PC-3 (cell line): ENCODE measurements at regions not wholly inside any gene's neighbourhood (a gene's known extent, or its start where the extent isn't known, plus 50 kb on each side); places are given as distances from the start of the nearest gene placed in this dataset.

Experiments
- ATAC-seq: fragments of 200-7000 bp; cut with Tn5 transposase; 2 replicates; pipeline ENCODE4 v1.9.1; 2020; ENCODE audit warnings: mild to moderate bottlenecking, moderate library complexity
- BruUV-seq: library from RNA; stranded (reverse); fragments of 400-500 nt; replicated peaks from 2 replicates; lab custom pipeline; 2021; lab: Mats Ljungman, UMichigan
- CTCF ChIA-PET: fragments of 300-600 bp; sonication (Branson Sonifier 250); formaldehyde crosslinking; loops from one replicate; lab custom pipeline; 2022; ENCODE audit warnings: antibody characterized with exemption; lab: Charles Lee
- POLR2A ChIA-PET: fragments of 300-600 bp; sonication (Branson Sonifier 250); formaldehyde crosslinking; loops from one replicate; lab custom pipeline; 2022; ENCODE audit warnings: antibody characterized with exemption; ENCODE audit not compliant: unreplicated experiment; lab: Charles Lee
- DNase-seq: peaks from one replicate; pipeline ENCODE4 v3.0.0-alpha.2; 2015
- H2AFZ ChIP-seq: fragments of 300-600 bp; sonication (generic); 2 replicates; pipeline ENCODE4 v1.6.0; 2016; ENCODE audit warnings: antibody characterized with exemption, low read length
- H3F3A ChIP-seq: fragments of 300-600 bp; sonication (generic); one replicate; pipeline ENCODE4 v1.6.0; 2017; ENCODE audit warnings: antibody characterized with exemption, low read length, control low read depth, mild to moderate bottlenecking; ENCODE audit not compliant: unreplicated experiment
- H3K27ac ChIP-seq: fragments of 300-600 bp; sonication (generic); 2 replicates; pipeline ENCODE4 v1.5.1; 2016; ENCODE audit warnings: mild to moderate bottlenecking, low read length
- H3K27me3 ChIP-seq: fragments of 300-600 bp; sonication (generic); 2 replicates; pipeline ENCODE4 v1.6.1; 2016; ENCODE audit warnings: low read length, mixed read lengths
- H3K36me3 ChIP-seq: fragments of 300-600 bp; sonication (generic); 2 replicates; pipeline ENCODE4 v1.6.1; 2016; ENCODE audit warnings: low read depth, mixed run types, low read length, mixed read lengths
- H3K4me1 ChIP-seq: fragments of 300-600 bp; sonication (generic); 2 replicates; pipeline ENCODE4 v1.5.1; 2016; ENCODE audit warnings: low read length; ENCODE audit not compliant: insufficient read depth
- H3K4me2 ChIP-seq: fragments of 300-600 bp; sonication (generic); 2 replicates; pipeline ENCODE4 v1.6.0; 2016; ENCODE audit warnings: low read length
- H3K4me3 ChIP-seq: fragments of 300-600 bp; sonication (generic); 2 replicates; pipeline ENCODE4 v1.5.1; 2016; ENCODE audit warnings: mild to moderate bottlenecking, low read length, mixed read lengths
- H3K79me2 ChIP-seq: fragments of 300-600 bp; sonication (generic); 2 replicates; pipeline ENCODE4 v1.6.1; 2017; ENCODE audit warnings: low read length, mixed read lengths
- H3K9ac ChIP-seq: fragments of 300-600 bp; sonication (generic); 2 replicates; pipeline ENCODE4 v1.6.0; 2016; ENCODE audit warnings: mild to moderate bottlenecking, low read length
- H3K9me2 ChIP-seq: fragments of 300-600 bp; sonication (generic); replicated peaks from 2 replicates; pipeline ENCODE4 v1.6.1; 2016; ENCODE audit warnings: mixed run types, low read length, mixed read lengths
- H3K9me3 ChIP-seq: fragments of 300-600 bp; sonication (generic); 2 replicates; pipeline ENCODE4 v1.6.1; 2016; ENCODE audit warnings: low read length, mixed read lengths
- H4K20me1 ChIP-seq: fragments of 300-600 bp; sonication (generic); 2 replicates; pipeline ENCODE4 v1.6.1; 2016; ENCODE audit warnings: low read length, mixed read lengths
- EZH2 ChIP-seq: fragments of 300-600 bp; sonication (generic); IDR thresholded peaks from one replicate; pipeline ENCODE4 v1.6.1; 2017; ENCODE audit warnings: antibody characterized with exemption, mild to moderate bottlenecking, low read length; ENCODE audit not compliant: unreplicated experiment
- EZH2phosphoT487 ChIP-seq: fragments of 300-600 bp; sonication (generic); IDR thresholded peaks from 2 replicates; pipeline ENCODE4 v1.6.1; 2018; ENCODE audit warnings: mild to moderate bottlenecking, antibody characterized with exemption, low read length, borderline replicate concordance
- intact Hi-C: fragments of 100-400 bp; cut with micrococcal nuclease; formaldehyde crosslinking; loops from 2 replicates; pipeline ENCODE4 v1.9.0; 2023
- TF ChIP-seq, protein P1 (sequence below): fragments of 300-600 bp; sonication (generic); conservative IDR thresholded peaks from 2 replicates; pipeline ENCODE4 v1.5.1; 2017; ENCODE audit warnings: antibody characterized with exemption, low read depth, mild to moderate bottlenecking, low read length

GRCh38 chr14:96959992-96960391, 162.8 kb downstream of the VRK1 start:
- no peaks in the 10 kb centered on the region for H3F3A ChIP-seq
- no peak overlapping the region for H3K9ac ChIP-seq
- ChIA-PET CTCF (no interaction called here), POLR2A (no interaction called here)
- no peaks in the 10 kb centered on the region for H3K9me3 ChIP-seq
- no peaks in the 10 kb centered on the region for H3K79me2 ChIP-seq
- no peak overlapping the region for H3K27ac ChIP-seq
- BruUV-seq: no TSS peak
- no peak overlapping the region for H3K4me2 ChIP-seq
- H3K27me3 ChIP-seq: no peaks in the 10 kb centered on the region
- H3K4me3 ChIP-seq: no peak overlapping the region
- no peaks in the 10 kb centered on the region for H4K20me1 ChIP-seq
- ATAC-seq: no peak
- H2AFZ ChIP-seq: no peak overlapping the region
- intact Hi-C loops: no loop called here
- no peaks in the 10 kb centered on the region for H3K36me3 ChIP-seq
- no peaks in the 10 kb centered on the region for H3K9me2 ChIP-seq
- no peak for DNase-seq
- TF ChIP-seq EZH2phosphoT487 (no peak), EZH2 (no peak)
- TF ChIP-seq, protein P1, sequence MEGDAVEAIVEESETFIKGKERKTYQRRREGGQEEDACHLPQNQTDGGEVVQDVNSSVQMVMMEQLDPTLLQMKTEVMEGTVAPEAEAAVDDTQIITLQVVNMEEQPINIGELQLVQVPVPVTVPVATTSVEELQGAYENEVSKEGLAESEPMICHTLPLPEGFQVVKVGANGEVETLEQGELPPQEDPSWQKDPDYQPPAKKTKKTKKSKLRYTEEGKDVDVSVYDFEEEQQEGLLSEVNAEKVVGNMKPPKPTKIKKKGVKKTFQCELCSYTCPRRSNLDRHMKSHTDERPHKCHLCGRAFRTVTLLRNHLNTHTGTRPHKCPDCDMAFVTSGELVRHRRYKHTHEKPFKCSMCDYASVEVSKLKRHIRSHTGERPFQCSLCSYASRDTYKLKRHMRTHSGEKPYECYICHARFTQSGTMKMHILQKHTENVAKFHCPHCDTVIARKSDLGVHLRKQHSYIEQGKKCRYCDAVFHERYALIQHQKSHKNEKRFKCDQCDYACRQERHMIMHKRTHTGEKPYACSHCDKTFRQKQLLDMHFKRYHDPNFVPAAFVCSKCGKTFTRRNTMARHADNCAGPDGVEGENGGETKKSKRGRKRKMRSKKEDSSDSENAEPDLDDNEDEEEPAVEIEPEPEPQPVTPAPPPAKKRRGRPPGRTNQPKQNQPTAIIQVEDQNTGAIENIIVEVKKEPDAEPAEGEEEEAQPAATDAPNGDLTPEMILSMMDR: no peak
- no peaks in the 10 kb centered on the region for H3K4me1 ChIP-seq

DNA sequence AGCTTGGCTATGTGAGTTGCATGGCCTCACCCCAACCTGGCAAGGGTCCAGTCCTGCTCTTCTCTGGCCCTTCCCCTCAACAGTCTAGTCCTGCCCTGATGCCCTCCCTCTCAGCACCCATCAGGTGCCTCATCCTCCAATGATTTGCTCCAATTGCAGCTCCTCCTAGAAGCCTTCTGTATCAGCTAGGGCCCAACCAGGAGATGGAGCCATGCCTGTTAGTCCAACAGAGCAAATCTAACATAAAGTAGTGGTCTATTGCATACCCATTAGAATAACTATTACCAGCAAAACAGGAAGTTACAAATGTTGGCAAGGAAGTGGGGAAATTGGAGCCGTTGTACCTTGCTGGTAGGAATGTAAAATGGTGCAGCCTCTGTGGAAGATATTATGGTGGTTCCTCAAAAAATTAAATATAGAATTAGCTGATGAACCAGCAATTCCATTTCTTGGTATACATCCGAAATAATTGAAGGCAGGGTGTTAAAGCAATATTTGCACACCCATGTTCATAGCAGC, 163.5 kb downstream of the VRK1 start:
- CTCF ChIA-PET: no interaction called here

DNA sequence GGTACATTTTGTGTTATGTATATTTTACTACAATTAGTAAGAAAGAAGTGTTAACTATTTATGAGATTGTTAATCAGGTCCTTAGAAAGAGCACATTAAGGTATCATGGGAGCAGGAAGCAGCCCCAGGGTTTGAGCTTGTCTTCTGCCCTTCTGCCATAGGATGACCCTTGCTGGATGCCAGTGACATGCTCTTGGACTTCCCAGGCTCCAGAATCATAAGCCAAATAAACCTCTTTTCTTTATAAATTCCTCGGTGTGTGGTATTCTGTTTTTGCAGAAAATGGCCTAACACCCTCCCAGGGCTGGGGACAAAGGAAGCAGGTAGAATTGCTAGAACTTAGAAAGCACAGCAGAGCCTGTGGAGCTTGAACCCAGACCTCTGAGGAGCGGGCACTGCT, 164.7 kb downstream of the VRK1 start:
- Histone ChIP-seq H3K27me3 (no peaks in the 10 kb centered on the region), H2AFZ (no peak overlapping the region), H3K4me3 (no peak overlapping the region), H3K9me2 (no peaks in the 10 kb centered on the region), H3K4me2 (no peak overlapping the region), H3K9me3 (no peaks in the 10 kb centered on the region), H3K27ac (no peak overlapping the region), H3K36me3 (no peaks in the 10 kb centered on the region), H3F3A (no peaks in the 10 kb centered on the region), H4K20me1 (no peaks in the 10 kb centered on the region), H3K79me2 (no peaks in the 10 kb centered on the region), H3K4me1 (no peaks in the 10 kb centered on the region), H3K9ac (no peak overlapping the region)
- intact Hi-C loops: no loop called here
- no TSS peak for BruUV-seq
- POLR2A ChIA-PET: no interaction called here
- ATAC-seq (no peak), DNase-seq (no peak)
- TF ChIP-seq EZH2 (no peak), EZH2phosphoT487 (no peak)
- TF ChIP-seq, protein P1: no peak
- CTCF ChIA-PET: no interaction called here

More for the DNA sequence above, 163.5 kb downstream of the VRK1 start:
- intact Hi-C loops: no loop called here
- Histone ChIP-seq H3K36me3 (no peaks in the 10 kb centered on the region), H3K9me3 (no peaks in the 10 kb centered on the region), H3K79me2 (no peaks in the 10 kb centered on the region), H3K4me3 (no peak overlapping the region), H3K4me1 (no peaks in the 10 kb centered on the region), H3K27ac (no peak overlapping the region), H3K9me2 (no peaks in the 10 kb centered on the region), H3K9ac (no peak overlapping the region), H3K27me3 (no peaks in the 10 kb centered on the region), H3F3A (no peaks in the 10 kb centered on the region), H3K4me2 (no peak overlapping the region), H2AFZ (no peak overlapping the region), H4K20me1 (no peaks in the 10 kb centered on the region)
- TF ChIP-seq, protein P1: no peak
- TF ChIP-seq EZH2phosphoT487: no peak
- POLR2A ChIA-PET: no interaction called here
- no TSS peak for BruUV-seq
- DNase-seq: no peak
- ATAC-seq: no peak
